Fibroblast of lung (primary cell): ENCODE measurements at regions not wholly inside any gene's neighbourhood (a gene's known extent, or its start where the extent isn't known, plus 50 kb on each side); places are given as distances from the start of the nearest gene placed in this dataset.

ENCODE experiments used
- DNase-seq, 2 donors: peaks; one replicate each; pipeline versions ENCODE4 v3.0.0 to v3.0.0-alpha.2; 2010; ENCODE audit warnings: low read depth in 2 of 2
- H2AFZ ChIP-seq: 2 replicates; pipeline ENCODE4 v1.5.1; 2012; ENCODE audit warnings: low read length, control low read depth, inconsistent platforms
- H3K27ac ChIP-seq: 2 replicates; pipeline ENCODE4 v1.5.1; 2011; ENCODE audit warnings: low read length, control low read depth; ENCODE audit not compliant: insufficient read depth
- H3K27me3 ChIP-seq: 2 replicates; pipeline ENCODE4 v1.5.1; 2011; ENCODE audit warnings: mild to moderate bottlenecking, low read length; ENCODE audit not compliant: control insufficient read depth, insufficient read depth
- H3K36me3 ChIP-seq: 2 replicates; pipeline ENCODE4 v1.5.1; 2011; ENCODE audit warnings: low read length; ENCODE audit not compliant: control insufficient read depth, insufficient read depth
- H3K4me1 ChIP-seq: 2 replicates; pipeline ENCODE4 v1.5.1; 2011; ENCODE audit warnings: low read length; ENCODE audit not compliant: control insufficient read depth, insufficient read depth; ENCODE audit errors: extremely low read depth
- H3K4me2 ChIP-seq: 2 replicates; pipeline ENCODE4 v1.5.1; 2011; ENCODE audit warnings: low read length, control low read depth; ENCODE audit not compliant: insufficient read depth; ENCODE audit errors: extremely low read depth
- H3K4me3 ChIP-seq, 4 experiments: fragments of 200-600 bp in 1 of 4; sonication (generic) in 1 of 4; replicated peaks in 1 of 4; 2 replicates each; pipeline ENCODE4 v1.5.1; 2011 to 2016; ENCODE audit warnings: low read length in 4 of 4, low read depth in 3 of 4, mild to moderate bottlenecking in 3 of 4, control low read depth in 2 of 4, inconsistent platforms in 1 of 4, mixed read lengths in 1 of 4; ENCODE audit not compliant: insufficient read depth in 1 of 4; ENCODE audit errors: control extremely low read depth in 1 of 4
- H3K79me2 ChIP-seq: 2 replicates; pipeline ENCODE4 v1.5.1; 2012; ENCODE audit warnings: mild to moderate bottlenecking, low read length, inconsistent platforms; ENCODE audit not compliant: control insufficient read depth, insufficient read depth
- H3K9ac ChIP-seq: 2 replicates; pipeline ENCODE4 v1.5.1; 2011; ENCODE audit warnings: mild to moderate bottlenecking, low read length, control low read depth; ENCODE audit not compliant: insufficient read depth
- H3K9me3 ChIP-seq: 2 replicates; pipeline ENCODE4 v1.5.1; 2012; ENCODE audit warnings: low read depth, low read length; ENCODE audit not compliant: control insufficient read depth, insufficient read depth
- H4K20me1 ChIP-seq: 2 replicates; pipeline ENCODE4 v1.5.1; 2011; ENCODE audit warnings: low read length; ENCODE audit not compliant: control insufficient read depth, insufficient read depth; ENCODE audit errors: extremely low read depth
- CTCF ChIP-seq, 2 donors: IDR thresholded peaks in 1 of 2; conservative IDR thresholded peaks in 1 of 2; 1 replicate in 1 of 2; 2 replicates in 1 of 2; pipeline ENCODE4 v1.5.1; 2011 to 2012; ENCODE audit warnings: low read length in 2 of 2, control low read depth in 1 of 2, inconsistent platforms in 1 of 2, low read depth in 1 of 2, mild to moderate bottlenecking in 1 of 2
- EZH2 ChIP-seq: IDR thresholded peaks from 2 replicates; pipeline ENCODE4 v1.5.1; 2012; ENCODE audit warnings: low read length, control low read depth, mild to moderate bottlenecking; ENCODE audit errors: missing control alignments

GRCh38 chr5:103724271-103724670 lies 161.7 kb upstream of the NUDT12 start:
- Histone ChIP-seq H3K4me2 (no peak overlapping the region), H2AFZ (no peak overlapping the region), H3K27me3 (no peaks in the 10 kb centered on the region), H3K36me3 (no peaks in the 10 kb centered on the region), H3K79me2 (no peaks in the 10 kb centered on the region), H3K4me3 (no peak overlapping the region), H3K9ac (no peak overlapping the region), H4K20me1 (no peaks in the 10 kb centered on the region), H3K9me3 (no peaks in the 10 kb centered on the region), H3K27ac (no peak overlapping the region), H3K4me1 (no peaks in the 10 kb centered on the region)
- no peak for TF ChIP-seq CTCF (conservative IDR thresholded peaks at IDR 0.05 in 1 of 2, IDR thresholded peaks at IDR 0.05 in 1 of 2; ENCODE audit: low read depth in 1 of 2, low read length in 2 of 2)
- TF ChIP-seq EZH2 = no peak
- DNase-seq = no peak

- H4K20me1 ChIP-seq = no peaks in the 10 kb centered on the region
- no peak for DNase-seq
- H3K9ac ChIP-seq = no peak overlapping the region
- no peak overlapping the region for H2AFZ ChIP-seq
- no peaks in the 10 kb centered on the region for H3K4me1 ChIP-seq
- no peak overlapping the region for H3K4me2 ChIP-seq
- no peaks in the 10 kb centered on the region for H3K9me3 ChIP-seq
- TF ChIP-seq EZH2 = no peak
- no peak for TF ChIP-seq CTCF (conservative IDR thresholded peaks at IDR 0.05 in 1 of 2, IDR thresholded peaks at IDR 0.05 in 1 of 2; ENCODE audit: low read depth in 1 of 2, low read length in 2 of 2)
- no peaks in the 10 kb centered on the region for H3K79me2 ChIP-seq
- no peaks in the 10 kb centered on the region for H3K27me3 ChIP-seq
- no peak overlapping the region for H3K27ac ChIP-seq
- H3K36me3 ChIP-seq = no peaks in the 10 kb centered on the region
- no peak overlapping the region for H3K4me3 ChIP-seq
Measured at GRCh38 chr5:103721183-103721582, 158.6 kb upstream of the NUDT12 start.

- Histone ChIP-seq H3K4me2 (no peak overlapping the region), H3K27ac (no peak overlapping the region), H2AFZ (no peak overlapping the region), H3K9me3 (no peaks in the 10 kb centered on the region), H4K20me1 (no peaks in the 10 kb centered on the region), H3K9ac (no peak overlapping the region), H3K4me3 (no peak overlapping the region), H3K4me1 (no peaks in the 10 kb centered on the region), H3K36me3 (no peaks in the 10 kb centered on the region), H3K79me2 (no peaks in the 10 kb centered on the region), H3K27me3 (no peaks in the 10 kb centered on the region)
- no peak for TF ChIP-seq EZH2
- no peak for TF ChIP-seq CTCF (conservative IDR thresholded peaks at IDR 0.05 in 1 of 2, IDR thresholded peaks at IDR 0.05 in 1 of 2; ENCODE audit: low read depth in 1 of 2, low read length in 2 of 2)
- no peak for DNase-seq
Measured at GRCh38 chr5:103718108-103718507, 155.5 kb upstream of the NUDT12 start.
